GM18511 (cell line): ENCODE measurements at regions not wholly inside any gene's neighbourhood (a gene's known extent, or its start where the extent isn't known, plus 50 kb on each side); places are given as distances from the start of the nearest gene placed in this dataset.
"Not testable (repeated sequence)": the region's sequence is repeated elsewhere in the genome, so short reads cannot be mapped to it uniquely, and the experiment has no call there.

ENCODE experiments used
- ATAC-seq: cut with Tn5 transposase; IDR thresholded peaks from one replicate; pipeline ENCODE4 v1.9.1; 2021; ENCODE audit warnings: mild to moderate bottlenecking, moderate library complexity; ENCODE audit not compliant: unreplicated experiment

DNA sequence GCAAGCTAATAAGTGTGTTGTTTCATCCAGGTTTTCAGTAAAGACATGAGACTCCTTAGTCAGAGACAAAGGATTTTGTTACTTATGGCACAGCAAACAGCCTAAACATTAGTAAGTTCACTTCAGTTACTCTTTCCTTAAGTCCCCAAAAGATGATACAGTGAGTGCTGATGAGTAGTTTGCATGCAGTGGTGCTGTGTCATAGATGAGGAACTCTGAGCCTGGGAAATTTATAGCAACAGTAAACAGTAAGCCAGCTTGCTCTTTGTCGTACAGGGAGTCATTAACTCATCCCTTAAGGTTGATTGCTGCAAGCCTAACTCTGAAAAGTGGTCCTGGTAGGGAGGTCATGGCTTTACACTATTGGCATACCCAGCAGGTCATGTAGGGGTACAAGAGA, 208.6 kb upstream of the OR4E1 start:
- no peak for ATAC-seq

DNA sequence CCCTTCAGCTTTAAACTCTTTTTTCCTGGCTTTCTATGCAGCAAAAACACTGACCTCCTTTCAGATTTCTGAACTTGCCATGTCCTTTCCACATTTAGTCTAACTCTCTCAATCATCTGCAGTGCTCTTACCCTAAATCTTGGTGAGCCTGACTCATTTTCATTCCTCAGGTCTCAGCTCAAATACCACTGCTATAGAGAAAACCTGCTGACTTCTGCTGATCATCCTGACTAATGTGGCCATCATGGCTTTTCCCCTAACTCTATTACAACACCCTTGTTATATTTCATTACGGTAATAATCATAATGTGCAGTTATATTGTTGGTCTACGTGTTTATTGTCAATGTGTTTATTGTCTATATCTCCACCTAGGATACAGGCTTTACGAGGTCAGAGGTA, 207.3 kb upstream of the OR4E1 start:
- ATAC-seq, result no peak

DNA sequence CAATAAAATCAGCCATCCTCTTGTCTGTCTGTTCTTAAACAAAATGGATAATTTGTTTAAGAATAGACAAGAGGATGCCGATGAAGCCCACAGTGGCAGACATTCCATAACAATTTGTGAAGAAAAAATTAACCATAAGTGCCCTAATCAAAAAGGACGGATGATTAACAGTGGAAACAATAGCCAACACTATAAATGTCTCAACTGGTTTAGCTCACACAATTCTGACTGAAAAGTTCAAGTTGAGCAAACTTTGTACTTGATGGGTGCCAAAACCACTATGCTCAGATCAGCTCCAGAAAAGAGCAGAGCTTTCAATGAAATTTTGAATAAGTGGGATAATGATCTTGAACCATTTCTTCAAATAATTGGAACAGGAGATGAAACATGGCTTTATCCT, 202.2 kb upstream of the OR4E1 start:
- ATAC-seq, result no peak

- ATAC-seq, result no peak
These were observed 201.3 kb upstream of the OR4E1 start for GRCh38 chr14:21874946-21875345.

GRCh38 chr14:21874167-21874566, 200.5 kb upstream of the OR4E1 start:
- no peak for ATAC-seq

- ATAC-seq, result peak; percentile 73
These were observed 194.9 kb upstream of the OR4E1 start for GRCh38 chr14:21868442-21869046.

DNA sequence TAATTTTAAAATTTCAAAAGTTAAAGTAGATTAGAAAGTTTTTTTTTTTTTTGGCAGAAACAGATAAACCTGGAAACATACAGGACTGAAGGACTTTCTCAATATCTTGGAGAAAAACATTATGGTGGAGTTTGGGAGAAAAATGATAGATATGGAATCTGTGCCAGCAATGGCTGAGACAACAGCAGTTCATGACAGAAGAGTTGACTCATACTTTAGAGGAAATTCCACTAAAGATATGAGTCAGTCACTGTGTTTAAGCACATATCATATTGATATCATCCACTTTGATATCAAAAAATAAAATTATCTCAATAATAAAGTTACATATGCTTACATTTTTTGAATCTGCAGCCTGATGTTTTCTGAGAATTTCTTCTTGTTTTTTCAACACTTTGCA, 193.9 kb upstream of the OR4E1 start:
- no peak for ATAC-seq

DNA sequence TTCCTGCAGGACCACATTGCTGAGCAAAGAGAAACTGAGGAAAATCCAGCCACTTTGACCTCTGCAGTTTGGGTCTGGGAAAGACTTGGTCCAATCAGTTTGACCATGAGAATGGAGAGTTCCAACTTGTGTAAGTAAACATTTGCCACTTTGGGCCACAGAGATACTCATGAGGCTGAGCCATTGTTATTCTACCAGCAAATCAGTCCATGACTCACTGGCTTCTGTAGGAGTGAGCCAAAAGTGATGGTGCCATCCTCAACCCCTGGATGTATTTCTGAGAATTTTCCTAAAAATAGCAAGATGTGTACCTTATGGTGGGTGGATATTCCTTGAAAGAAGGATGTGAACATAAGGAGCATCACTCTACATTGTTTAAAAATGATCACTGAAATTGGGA, 192.9 kb upstream of the OR4E1 start:
- ATAC-seq, result no peak

- no peak for ATAC-seq
These were observed 189.7 kb upstream of the OR4E1 start for GRCh38 chr14:21863289-21863688.

- no peak for ATAC-seq
These were observed 187.5 kb upstream of the OR4E1 start for GRCh38 chr14:21861153-21861552.

DNA sequence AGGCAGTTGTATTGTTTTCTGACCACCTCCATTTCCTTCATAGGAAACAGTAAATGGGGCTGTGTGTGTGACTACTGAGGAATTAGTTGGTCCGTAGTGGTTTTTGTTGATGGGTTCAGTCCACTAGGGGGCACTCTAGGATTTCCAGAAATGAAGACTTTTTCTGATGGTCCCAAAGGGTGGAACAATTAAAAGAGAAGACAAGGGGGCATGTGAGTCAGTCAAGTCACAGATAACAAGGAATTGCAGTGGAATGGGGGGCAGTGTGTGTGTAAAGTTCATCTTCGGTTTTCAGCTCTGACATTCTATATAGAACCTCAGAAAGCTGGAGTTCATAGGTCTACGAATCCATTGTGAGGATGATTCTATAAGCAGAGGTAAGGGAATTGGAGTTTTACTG, 186.6 kb upstream of the OR4E1 start:
- ATAC-seq, result no peak

GRCh38 chr14:21852775-21853174, 179.2 kb upstream of the OR4E1 start:
- ATAC-seq, result no peak

- no peak for ATAC-seq
These were observed 178.5 kb upstream of the OR4E1 start for GRCh38 chr14:21852061-21852664.

DNA sequence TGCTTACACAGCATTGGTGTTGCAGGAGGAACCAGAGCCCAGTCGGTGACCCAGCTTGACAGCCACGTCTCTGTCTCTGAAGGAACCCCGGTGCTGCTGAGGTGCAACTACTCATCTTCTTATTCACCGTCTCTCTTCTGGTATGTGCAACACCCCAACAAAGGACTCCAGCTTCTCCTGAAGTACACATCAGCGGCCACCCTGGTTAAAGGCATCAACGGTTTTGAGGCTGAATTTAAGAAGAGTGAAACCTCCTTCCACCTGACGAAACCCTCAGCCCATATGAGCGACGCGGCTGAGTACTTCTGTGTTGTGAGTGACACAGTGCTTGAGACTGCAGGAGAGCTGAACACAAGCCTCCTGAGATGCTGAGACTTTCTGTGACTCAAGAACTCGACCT, 173.3 kb upstream of the OR4E1 start:
- not testable (repeated sequence) for ATAC-seq

DNA sequence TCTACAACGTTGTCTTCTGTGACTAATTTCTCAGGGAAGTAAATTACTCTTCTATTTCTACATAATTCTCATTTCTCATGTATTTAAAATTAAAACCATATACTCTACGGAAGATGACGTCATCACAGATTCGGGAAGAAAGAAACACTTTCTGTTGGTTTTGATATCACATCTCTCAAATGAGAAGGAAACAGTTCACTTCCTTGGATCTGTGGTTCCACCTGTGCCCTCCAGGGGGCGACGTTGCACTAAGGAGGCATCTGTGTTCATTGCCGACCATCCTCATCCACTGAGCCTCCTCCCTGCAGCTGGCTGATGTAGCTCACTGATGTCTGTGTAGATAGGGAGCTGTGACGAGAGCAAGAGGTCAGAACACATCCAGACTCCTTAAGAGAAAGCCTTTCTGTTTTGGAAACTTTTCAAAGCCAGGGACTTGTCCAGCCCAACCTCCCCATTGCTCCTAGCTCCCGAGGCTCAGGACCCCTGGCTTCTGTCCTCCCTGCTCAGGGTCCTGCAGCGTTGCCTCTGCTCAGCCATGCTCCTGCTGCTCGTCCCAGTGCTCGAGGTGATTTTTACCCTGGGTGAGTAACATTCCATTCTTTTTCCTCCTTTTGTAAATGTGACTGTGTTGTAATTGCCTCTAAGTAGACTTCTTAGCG, 172.7 kb upstream of the OR4E1 start:
- ATAC-seq, result peak; percentile 61

GRCh38 chr14:21840765-21841164, 167.1 kb upstream of the OR4E1 start:
- no peak for ATAC-seq

DNA sequence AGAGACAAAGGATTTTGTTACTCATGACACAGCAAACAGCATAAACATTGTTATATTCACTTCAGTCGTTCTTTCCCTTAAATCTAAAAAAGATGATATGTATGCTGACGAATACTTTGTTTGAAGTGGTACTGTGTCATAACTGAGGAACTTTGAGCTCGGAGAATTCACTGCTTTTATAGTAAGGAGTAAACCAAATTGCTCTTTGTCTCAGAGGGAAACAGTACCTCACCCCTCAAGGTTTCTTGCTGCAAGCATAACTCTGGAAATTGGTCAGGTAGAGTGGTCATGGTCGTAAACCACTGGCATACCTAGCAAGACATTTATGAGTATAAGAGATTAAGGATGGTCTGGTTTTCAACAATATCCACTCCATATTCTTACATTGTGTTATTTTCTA, 160.2 kb upstream of the OR4E1 start:
- no peak for ATAC-seq

- ATAC-seq, result no peak
These were observed 152.2 kb upstream of the OR4E1 start for GRCh38 chr14:21825845-21826244.

- no peak for ATAC-seq
These were observed 151.6 kb upstream of the OR4E1 start for GRCh38 chr14:21825149-21825743.

GRCh38 chr14:21822109-21822508, 148.5 kb upstream of the OR4E1 start:
- no peak for ATAC-seq

DNA sequence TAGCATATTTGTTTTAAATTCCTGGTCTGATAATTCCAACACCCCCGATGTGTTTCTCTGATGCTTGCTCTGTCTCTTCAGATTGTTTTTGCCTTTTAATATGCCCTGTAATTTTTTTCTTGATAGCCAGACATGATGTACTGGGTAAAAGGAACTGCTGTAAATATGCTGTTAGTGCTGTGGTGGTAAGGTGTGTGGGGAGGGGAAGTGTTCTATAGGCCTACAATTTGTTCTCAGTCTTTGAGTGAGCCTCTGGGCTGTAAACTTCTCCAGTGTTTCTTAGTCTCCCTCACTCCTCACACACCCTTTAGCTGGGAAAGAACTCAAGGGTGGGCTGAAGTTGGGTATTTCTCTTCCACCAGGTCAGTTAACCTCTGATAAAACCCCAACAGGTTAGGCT, 147.0 kb upstream of the OR4E1 start:
- ATAC-seq, result no peak

GRCh38 chr14:21819891-21820290, 146.3 kb upstream of the OR4E1 start:
- not testable (repeated sequence) for ATAC-seq
